ENCODE measurements at regions not wholly inside any gene's neighbourhood (a gene's known extent, or its start where the extent isn't known, plus 50 kb on each side); places are given as distances from the start of the nearest gene placed in this dataset.
"Not testable (repeated sequence)": the region's sequence is repeated elsewhere in the genome, so short reads cannot be mapped to it uniquely, and the experiment has no call there.

- DNase-seq (ENCODE audit: low read depth, low spot score), result no peak
Observed at GRCh38 chr4:116668190-116668589, 417.2 kb downstream of the TRAM1L1 start.

GRCh38 chr4:116665716-116666115, 419.7 kb downstream of the TRAM1L1 start:
- DNase-seq (ENCODE audit: low read depth, low spot score), result no peak

- DNase-seq (ENCODE audit: low read depth, low spot score), result no peak
Observed at GRCh38 chr4:116664198-116664597, 421.2 kb downstream of the TRAM1L1 start.

GRCh38 chr4:116639070-116639577, 446.3 kb downstream of the TRAM1L1 start:
- no peak for DNase-seq (ENCODE audit: low read depth, low spot score)

- no peak for DNase-seq (ENCODE audit: low read depth, low spot score)
Observed at GRCh38 chr4:116638592-116638991, 446.8 kb downstream of the TRAM1L1 start.

- DNase-seq (ENCODE audit: low read depth, low spot score), result no peak
Observed at GRCh38 chr4:116636917-116637316, 448.5 kb downstream of the TRAM1L1 start.

- no peak for DNase-seq (ENCODE audit: low read depth, low spot score)
Observed at GRCh38 chr4:116632269-116632668, 453.1 kb downstream of the TRAM1L1 start.

- no peak for DNase-seq (ENCODE audit: low read depth, low spot score)
Observed at GRCh38 chr4:116628598-116628997, 456.8 kb downstream of the TRAM1L1 start.

- no peak for DNase-seq (ENCODE audit: low read depth, low spot score)
Observed at GRCh38 chr4:116627545-116627944, 457.8 kb downstream of the TRAM1L1 start.

- DNase-seq (ENCODE audit: low read depth, low spot score), result not testable (repeated sequence)
Observed at GRCh38 chr4:116619508-116619907, 465.9 kb downstream of the TRAM1L1 start.

- DNase-seq (ENCODE audit: low read depth, low spot score), result no peak
Observed at GRCh38 chr4:116618638-116619037, 466.7 kb downstream of the TRAM1L1 start.

GRCh38 chr4:116603096-116603495, 482.3 kb downstream of the TRAM1L1 start:
- DNase-seq (ENCODE audit: low read depth, low spot score), result no peak

- DNase-seq (ENCODE audit: low read depth, low spot score), result no peak
Observed at GRCh38 chr4:116599859-116600258, 485.5 kb downstream of the TRAM1L1 start.

- DNase-seq (ENCODE audit: low read depth, low spot score), result no peak
Observed at GRCh38 chr4:116598980-116599789, 486.2 kb downstream of the TRAM1L1 start.

- DNase-seq (ENCODE audit: low read depth, low spot score), result no peak
Observed at GRCh38 chr4:116598155-116598979, 487.0 kb downstream of the TRAM1L1 start.

- DNase-seq (ENCODE audit: low read depth, low spot score), result no peak
Observed at GRCh38 chr4:116590648-116591047, 494.7 kb downstream of the TRAM1L1 start.

GRCh38 chr4:116588783-116589182, 496.6 kb downstream of the TRAM1L1 start:
- DNase-seq (ENCODE audit: low read depth, low spot score), result no peak

- no peak for DNase-seq (ENCODE audit: low read depth, low spot score)
Observed at GRCh38 chr4:116585246-116585645, 500.1 kb downstream of the TRAM1L1 start.

- DNase-seq (ENCODE audit: low read depth, low spot score), result no peak
Observed at GRCh38 chr4:116577321-116577720, 508.1 kb downstream of the TRAM1L1 start.

GRCh38 chr4:116573540-116573939, 511.8 kb downstream of the TRAM1L1 start:
- no peak for DNase-seq (ENCODE audit: low read depth, low spot score)

- no peak for DNase-seq (ENCODE audit: low read depth, low spot score)
Observed at GRCh38 chr4:116561768-116562167, 523.6 kb downstream of the TRAM1L1 start.

GRCh38 chr4:116551806-116552205, 533.6 kb downstream of the TRAM1L1 start:
- DNase-seq (ENCODE audit: low read depth, low spot score), result no peak

- DNase-seq (ENCODE audit: low read depth, low spot score), result no peak
Observed at GRCh38 chr4:116547632-116548031, 537.7 kb downstream of the TRAM1L1 start.

All from astrocyte of the hippocampus (primary cell).